PC-9 (cell line): ENCODE measurements at regions not wholly inside any gene's neighbourhood (a gene's known extent, or its start where the extent isn't known, plus 50 kb on each side); places are given as distances from the start of the nearest gene placed in this dataset.

Experiments
- EZH2 ChIP-seq: fragments of 200-600 bp; sonication (generic); IDR thresholded peaks from 2 replicates; pipeline ENCODE4 v1.8.0; 2017; ENCODE audit warnings: antibody characterized with exemption, low read depth
- TF ChIP-seq, protein P1 (sequence below): fragments of 200-600 bp; sonication (generic); conservative IDR thresholded peaks from 2 replicates; pipeline ENCODE4 v1.6.1; 2017; ENCODE audit warnings: mixed run types, antibody characterized with exemption, mild to moderate bottlenecking, moderate library complexity

DNA sequence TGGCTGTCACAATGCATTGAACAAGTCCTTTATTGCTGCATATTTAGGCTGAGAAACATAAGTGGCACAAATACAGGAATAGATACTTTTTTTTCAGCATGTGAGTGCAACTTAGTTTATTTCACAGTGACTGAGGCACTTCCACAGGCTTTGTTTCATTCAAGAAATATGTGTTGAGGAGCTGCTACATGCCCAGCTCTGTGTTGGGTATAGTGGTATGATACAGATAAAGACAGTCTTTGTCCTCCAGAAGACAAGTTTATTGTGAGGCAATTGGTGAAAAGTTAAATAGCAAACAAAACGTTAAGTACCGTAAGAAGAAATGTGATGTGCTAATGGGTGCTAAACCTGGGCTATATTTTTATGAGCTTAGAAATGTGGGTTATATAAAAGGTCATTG is 186.4 kb downstream of the SPRY1 start:
- TF ChIP-seq, protein P1, sequence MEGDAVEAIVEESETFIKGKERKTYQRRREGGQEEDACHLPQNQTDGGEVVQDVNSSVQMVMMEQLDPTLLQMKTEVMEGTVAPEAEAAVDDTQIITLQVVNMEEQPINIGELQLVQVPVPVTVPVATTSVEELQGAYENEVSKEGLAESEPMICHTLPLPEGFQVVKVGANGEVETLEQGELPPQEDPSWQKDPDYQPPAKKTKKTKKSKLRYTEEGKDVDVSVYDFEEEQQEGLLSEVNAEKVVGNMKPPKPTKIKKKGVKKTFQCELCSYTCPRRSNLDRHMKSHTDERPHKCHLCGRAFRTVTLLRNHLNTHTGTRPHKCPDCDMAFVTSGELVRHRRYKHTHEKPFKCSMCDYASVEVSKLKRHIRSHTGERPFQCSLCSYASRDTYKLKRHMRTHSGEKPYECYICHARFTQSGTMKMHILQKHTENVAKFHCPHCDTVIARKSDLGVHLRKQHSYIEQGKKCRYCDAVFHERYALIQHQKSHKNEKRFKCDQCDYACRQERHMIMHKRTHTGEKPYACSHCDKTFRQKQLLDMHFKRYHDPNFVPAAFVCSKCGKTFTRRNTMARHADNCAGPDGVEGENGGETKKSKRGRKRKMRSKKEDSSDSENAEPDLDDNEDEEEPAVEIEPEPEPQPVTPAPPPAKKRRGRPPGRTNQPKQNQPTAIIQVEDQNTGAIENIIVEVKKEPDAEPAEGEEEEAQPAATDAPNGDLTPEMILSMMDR, result no peak
- no peak for TF ChIP-seq EZH2
